Upper lobe of left lung (tissue), 4 donors: ENCODE measurements at regions not wholly inside any gene's neighbourhood (a gene's known extent, or its start where the extent isn't known, plus 50 kb on each side); places are given as distances from the start of the nearest gene placed in this dataset.

Experiments
- EP300 ChIP-seq, 4 donors: sonication (generic); formaldehyde crosslinking; IDR thresholded peaks; one replicate each; pipeline ENCODE4 v1.5.1; 2017; ENCODE audit warnings: antibody characterized with exemption in 4 of 4, control low read depth in 2 of 4
- POLR2A ChIP-seq, 4 donors: fragments of 450-650 bp; IDR thresholded peaks; one replicate each; pipeline ENCODE4 v1.5.1; 2016 to 2017; ENCODE audit warnings: antibody characterized with exemption in 4 of 4, mild to moderate bottlenecking in 2 of 4

DNA sequence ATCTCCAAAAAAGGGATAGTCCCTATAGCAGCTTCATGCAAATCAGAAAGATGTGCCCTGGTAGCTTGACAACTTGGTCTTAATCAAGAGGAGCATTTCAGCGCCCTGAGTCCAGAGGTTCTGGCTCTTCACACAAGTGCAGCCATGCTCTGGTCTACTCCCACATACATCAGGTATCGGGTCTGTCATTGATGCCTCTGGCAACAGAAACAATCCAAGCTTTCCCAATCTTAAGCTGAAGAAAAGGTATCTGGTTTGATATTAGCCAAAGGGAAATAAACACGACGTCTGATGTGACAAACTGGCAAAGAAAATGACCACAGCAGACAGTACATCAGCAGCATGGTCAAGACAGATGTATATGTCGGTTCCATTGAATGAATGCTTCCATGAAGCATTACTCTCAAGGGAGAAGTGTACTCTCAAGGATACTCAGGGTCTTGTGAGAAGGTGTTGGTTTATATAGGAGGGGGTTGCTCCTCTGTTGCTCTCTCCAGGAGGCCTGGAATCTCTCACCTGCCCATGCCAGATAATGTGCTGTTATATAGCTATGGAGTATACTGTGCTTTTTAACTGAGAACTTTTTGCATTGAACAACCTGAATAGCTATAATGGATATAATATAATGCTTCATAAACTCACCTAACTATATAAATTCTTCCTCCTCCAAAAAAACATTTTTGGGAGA is 879.6 kb upstream of the PCDH10 start:
- TF ChIP-seq POLR2A (IDR thresholded peaks at IDR 0.05) (no peak), EP300 (IDR thresholded peaks at IDR 0.05) (no peak)
